Choroid plexus epithelial cell (primary cell): ENCODE measurements at regions not wholly inside any gene's neighbourhood (a gene's known extent, or its start where the extent isn't known, plus 50 kb on each side); places are given as distances from the start of the nearest gene placed in this dataset.

Experiments used
- DNase-seq: peaks from one replicate; pipeline ENCODE4 v3.0.0-alpha.2; 2010; ENCODE audit warnings: low read depth
- H3K4me3 ChIP-seq: 2 replicates; pipeline ENCODE4 v1.5.1; 2011; ENCODE audit warnings: low read depth, mild to moderate bottlenecking, control low read depth, low read length, moderate library complexity
- TF ChIP-seq, protein P1 (sequence below): conservative IDR thresholded peaks from 2 replicates; pipeline ENCODE4 v1.5.1; 2011; ENCODE audit warnings: low read depth, mild to moderate bottlenecking, control low read depth, inconsistent platforms, low read length, moderate library complexity

DNA sequence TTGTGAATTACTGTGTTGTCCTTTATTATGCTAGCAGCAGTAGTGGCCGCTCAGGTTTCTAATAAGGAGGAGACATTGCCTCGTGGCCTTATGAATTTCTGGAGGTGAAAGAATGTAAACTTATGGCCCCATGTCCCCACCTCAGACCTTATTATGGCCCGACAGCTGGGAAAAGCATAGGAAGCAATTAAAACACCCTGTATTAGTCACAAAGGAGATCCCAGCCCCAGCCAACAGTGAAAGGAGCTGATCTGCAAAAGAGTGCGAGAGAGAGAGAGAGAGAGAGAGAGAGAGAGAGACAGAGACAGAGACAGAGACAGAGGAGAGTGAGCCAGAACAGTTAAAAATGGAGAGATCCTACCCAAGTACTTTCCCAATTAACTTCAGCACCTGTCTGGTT, 269.3 kb downstream of the DMRT2 start:
- TF ChIP-seq, protein P1, sequence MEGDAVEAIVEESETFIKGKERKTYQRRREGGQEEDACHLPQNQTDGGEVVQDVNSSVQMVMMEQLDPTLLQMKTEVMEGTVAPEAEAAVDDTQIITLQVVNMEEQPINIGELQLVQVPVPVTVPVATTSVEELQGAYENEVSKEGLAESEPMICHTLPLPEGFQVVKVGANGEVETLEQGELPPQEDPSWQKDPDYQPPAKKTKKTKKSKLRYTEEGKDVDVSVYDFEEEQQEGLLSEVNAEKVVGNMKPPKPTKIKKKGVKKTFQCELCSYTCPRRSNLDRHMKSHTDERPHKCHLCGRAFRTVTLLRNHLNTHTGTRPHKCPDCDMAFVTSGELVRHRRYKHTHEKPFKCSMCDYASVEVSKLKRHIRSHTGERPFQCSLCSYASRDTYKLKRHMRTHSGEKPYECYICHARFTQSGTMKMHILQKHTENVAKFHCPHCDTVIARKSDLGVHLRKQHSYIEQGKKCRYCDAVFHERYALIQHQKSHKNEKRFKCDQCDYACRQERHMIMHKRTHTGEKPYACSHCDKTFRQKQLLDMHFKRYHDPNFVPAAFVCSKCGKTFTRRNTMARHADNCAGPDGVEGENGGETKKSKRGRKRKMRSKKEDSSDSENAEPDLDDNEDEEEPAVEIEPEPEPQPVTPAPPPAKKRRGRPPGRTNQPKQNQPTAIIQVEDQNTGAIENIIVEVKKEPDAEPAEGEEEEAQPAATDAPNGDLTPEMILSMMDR: no peak
- H3K4me3 ChIP-seq: no peak overlapping the region
- DNase-seq: no peak

DNA sequence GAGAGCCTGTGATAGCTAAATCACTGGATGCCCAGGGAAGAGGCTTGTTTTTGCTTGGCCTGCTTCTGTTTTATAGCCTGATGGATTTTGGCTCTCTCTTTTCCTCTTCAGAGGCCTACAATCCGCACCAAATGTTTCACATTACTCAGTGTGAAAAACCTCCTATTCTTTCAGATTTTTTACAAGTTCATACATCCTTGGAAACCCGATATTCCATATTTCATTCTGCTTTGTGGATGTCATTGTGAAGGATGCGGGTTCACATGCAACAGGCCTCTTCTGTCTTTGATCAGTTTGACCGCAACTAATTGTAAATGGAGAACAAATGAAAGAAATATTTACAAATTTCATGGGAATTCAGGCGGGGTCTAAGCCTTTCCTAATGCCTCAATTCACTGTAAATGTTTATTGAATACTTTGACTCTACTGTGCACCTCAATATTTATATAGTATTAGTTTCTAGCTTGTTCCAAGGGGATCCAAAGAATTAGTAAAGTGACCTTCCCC, 269.9 kb downstream of the DMRT2 start:
- TF ChIP-seq, protein P1: no peak
- no peak overlapping the region for H3K4me3 ChIP-seq
- no peak for DNase-seq

GRCh38 chr9:1320607-1321195, 270.5 kb downstream of the DMRT2 start:
- TF ChIP-seq, protein P1: no peak
- DNase-seq: no peak
- no peak overlapping the region for H3K4me3 ChIP-seq

GRCh38 chr9:1327467-1327866, 277.3 kb downstream of the DMRT2 start:
- no peak overlapping the region for H3K4me3 ChIP-seq
- no peak for DNase-seq
- TF ChIP-seq, protein P1: no peak

GRCh38 chr9:1328341-1328740, 278.2 kb downstream of the DMRT2 start:
- no peak overlapping the region for H3K4me3 ChIP-seq
- TF ChIP-seq, protein P1: no peak
- DNase-seq: no peak

DNA sequence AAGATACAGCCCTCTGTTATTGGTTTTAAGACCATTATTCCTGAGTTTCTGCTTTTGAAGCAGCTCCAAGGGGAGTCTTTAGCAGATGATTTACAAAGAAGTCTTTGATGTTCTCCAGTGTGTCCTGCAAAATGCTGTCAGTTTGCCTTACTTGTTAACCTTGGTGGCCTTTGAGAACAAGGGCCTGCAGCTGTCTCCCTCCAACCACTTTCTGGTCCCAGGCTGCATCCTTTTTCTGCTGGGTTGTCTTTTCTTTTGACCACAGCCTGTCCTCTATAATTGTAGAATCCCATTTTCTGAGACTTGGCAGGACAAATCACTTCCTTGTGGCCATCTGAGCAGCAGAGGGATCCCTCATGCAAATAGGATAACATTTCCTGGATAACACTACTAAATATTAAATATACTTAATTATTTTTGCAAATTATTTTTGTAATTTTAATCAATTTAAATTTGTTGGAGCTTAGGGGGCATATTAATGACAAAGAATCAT, 281.4 kb downstream of the DMRT2 start:
- no peak overlapping the region for H3K4me3 ChIP-seq
- TF ChIP-seq, protein P1: no peak
- DNase-seq: no peak

- TF ChIP-seq, protein P1: no peak
- no peak for DNase-seq
- no peak overlapping the region for H3K4me3 ChIP-seq
Observed at GRCh38 chr9:1332156-1332555, 282.0 kb downstream of the DMRT2 start.
